Common myeloid progenitor, CD34-positive (primary cell): ENCODE measurements at regions not wholly inside any gene's neighbourhood (a gene's known extent, or its start where the extent isn't known, plus 50 kb on each side); places are given as distances from the start of the nearest gene placed in this dataset.

Experiments
- CTCF ChIA-PET: fragments of 350-600 bp; sonication (Branson Sonifier 250); formaldehyde crosslinking; loops from one replicate; lab custom pipeline; 2021; ENCODE audit warnings: antibody characterized with exemption; lab: Charles Lee
- POLR2A ChIA-PET: fragments of 350-600 bp; sonication (Branson Sonifier 250); formaldehyde crosslinking; loops from one replicate; lab custom pipeline; 2021; ENCODE audit warnings: antibody characterized with exemption; lab: Charles Lee
- DNase-seq, 3 donors: peaks; one replicate each; pipeline versions ENCODE4 v3.0.0 to v3.0.0-alpha.2; 2013
- H3K27ac ChIP-seq, 2 experiments: 1 replicate in 1 of 2; 2 replicates in 1 of 2; pipeline ENCODE4 v1.7.0; 2013; ENCODE audit warnings: inconsistent platforms in 2 of 2, low read length in 2 of 2, mild to moderate bottlenecking in 2 of 2, low read depth in 1 of 2, moderate library complexity in 1 of 2; ENCODE audit not compliant: severe bottlenecking in 2 of 2, insufficient read depth in 1 of 2, poor library complexity in 1 of 2
- H3K27me3 ChIP-seq, 5 experiments: replicated peaks in 2 of 5; 1 replicate in 3 of 5; 2 replicates in 2 of 5; pipeline versions ENCODE4 v1.6.1 to v1.7.0; 2013; ENCODE audit warnings: low read length in 4 of 5, mild to moderate bottlenecking in 2 of 5, moderate library complexity in 2 of 5, inconsistent platforms in 1 of 5; ENCODE audit not compliant: insufficient read depth in 5 of 5, control insufficient read depth in 4 of 5
- H3K36me3 ChIP-seq, 4 experiments: 1 replicate in 2 of 4; 2 replicates in 2 of 4; pipeline versions ENCODE4 v1.6.1 to v1.7.0; 2013; ENCODE audit warnings: low read length in 3 of 4, control low read depth in 1 of 4, mild to moderate bottlenecking in 1 of 4; ENCODE audit not compliant: control insufficient read depth in 4 of 4, insufficient read depth in 4 of 4
- H3K4me1 ChIP-seq, 4 experiments: 1 replicate in 3 of 4; 2 replicates in 1 of 4; pipeline versions ENCODE4 v1.6.1 to v1.7.1; 2013; ENCODE audit warnings: low read length in 3 of 4, mild to moderate bottlenecking in 3 of 4, control low read depth in 1 of 4, inconsistent platforms in 1 of 4, moderate library complexity in 1 of 4; ENCODE audit not compliant: control insufficient read depth in 4 of 4, insufficient read depth in 4 of 4; ENCODE audit errors: control extremely low read depth in 1 of 4
- H3K4me3 ChIP-seq, 7 experiments: 1 replicate in 4 of 7; 2 replicates in 3 of 7; pipeline versions ENCODE4 v1.5.1 to v1.7.0; 2013; ENCODE audit warnings: mild to moderate bottlenecking in 7 of 7, low read length in 6 of 7, moderate library complexity in 6 of 7, inconsistent platforms in 2 of 7, low read depth in 2 of 7, control low read depth in 1 of 7; ENCODE audit not compliant: insufficient read depth in 4 of 7, control insufficient read depth in 1 of 7; ENCODE audit errors: extremely low read depth in 1 of 7
- H3K9me3 ChIP-seq, 5 experiments: 1 replicate in 4 of 5; 2 replicates in 1 of 5; pipeline versions ENCODE4 v1.6.1 to v1.7.1; 2013; ENCODE audit warnings: low read length in 4 of 5, mild to moderate bottlenecking in 2 of 5, inconsistent platforms in 1 of 5, low read depth in 1 of 5, moderate library complexity in 1 of 5; ENCODE audit not compliant: control insufficient read depth in 4 of 5, insufficient read depth in 2 of 5; ENCODE audit errors: control extremely low read depth in 1 of 5
- WGBS: methylation state at CpG from one replicate; pipeline ENCODE4 v1.1.5; 2013; ENCODE audit not compliant: insufficient coverage; 5-methylcytosine and 5-hydroxymethylcytosine counted together

GRCh38 chr6:8657522-8657921 lies 222.2 kb upstream of the SLC35B3 start:
- Histone ChIP-seq H3K36me3 (no peaks in the 10 kb centered on the region), H3K4me3 (no peak overlapping the region), H3K27ac (no peak overlapping the region), H3K27me3 (no peaks in the 10 kb centered on the region), H3K4me1 (no peaks in the 10 kb centered on the region), H3K9me3 (no peaks in the 10 kb centered on the region)
- ChIA-PET CTCF (no interaction called here), POLR2A (no interaction called here)
- DNase-seq: no peak

DNA sequence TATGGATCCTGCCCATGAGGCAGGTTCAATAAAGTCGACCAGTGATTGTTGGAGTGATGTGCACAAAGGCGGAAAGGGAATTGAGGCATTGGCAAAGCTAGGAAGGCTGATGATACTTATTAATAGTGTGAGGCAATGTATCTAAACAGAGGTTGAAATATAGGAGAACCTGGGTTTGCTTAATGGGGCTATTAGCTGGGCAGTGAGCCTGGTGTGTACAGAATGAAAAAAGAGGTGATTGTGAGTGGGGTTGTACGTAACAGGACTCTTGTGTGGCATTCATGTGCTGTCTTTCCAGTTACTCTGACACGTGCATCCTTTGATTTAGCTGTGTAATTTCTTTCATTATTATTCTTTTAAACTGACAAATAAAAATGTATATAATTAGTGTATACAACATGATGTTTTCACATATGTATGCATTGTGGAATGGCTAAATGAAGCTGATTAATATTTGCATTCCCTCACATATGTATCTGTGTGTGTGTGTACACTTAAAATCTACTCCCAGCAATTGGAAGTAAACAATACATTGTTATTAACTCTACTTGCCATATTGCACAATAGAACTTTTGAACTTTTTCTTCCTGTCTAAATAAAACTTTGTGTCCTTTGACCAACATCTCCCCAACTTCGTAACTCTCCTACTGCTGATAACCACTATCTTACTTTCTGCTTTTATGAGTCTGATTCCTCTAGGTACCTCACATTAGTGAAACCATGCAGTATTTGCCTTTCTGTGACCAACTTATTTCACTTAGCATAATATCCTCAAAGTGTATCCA lies 220.5 kb upstream of the SLC35B3 start:
- Histone ChIP-seq H3K4me3 (no peak overlapping the region), H3K4me1 (no peaks in the 10 kb centered on the region), H3K9me3 (no peaks in the 10 kb centered on the region), H3K27ac (peak overlapping the region in 1 of 2 experiments; percentile 0), H3K27me3 (no peaks in the 10 kb centered on the region), H3K36me3 (no peaks in the 10 kb centered on the region)
- CTCF ChIA-PET: no interaction called here
- WGBS: 94% methylated on average over 4 of the region's 5 CpGs
- DNase-seq: no peak
- POLR2A ChIA-PET: no interaction called here

DNA sequence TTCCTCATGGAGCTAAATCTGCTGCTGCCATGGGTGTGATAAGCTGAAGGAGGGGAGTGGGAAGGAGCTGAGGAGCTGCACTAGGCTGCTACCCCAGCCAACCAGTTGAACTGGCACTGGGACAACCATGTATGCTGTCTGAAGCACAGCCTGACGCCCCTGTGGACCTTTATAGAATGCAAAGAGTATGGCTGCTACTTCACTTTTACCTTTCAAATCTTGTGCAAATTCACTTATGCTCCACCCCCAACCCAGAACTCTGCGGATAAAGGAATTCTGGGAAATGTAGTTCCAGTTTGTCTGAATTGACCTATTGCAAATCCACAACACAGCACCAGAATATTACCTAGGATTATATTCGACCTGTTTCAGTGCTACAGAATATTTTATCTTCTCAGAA lies 217.4 kb upstream of the SLC35B3 start:
- ChIA-PET CTCF (no interaction called here), POLR2A (no interaction called here)
- H3K27me3 ChIP-seq: no peaks in the 10 kb centered on the region
- WGBS: 100% methylated on average over 2 of the region's 3 CpGs
- no peak overlapping the region for H3K27ac ChIP-seq
- no peak overlapping the region for H3K4me3 ChIP-seq
- H3K9me3 ChIP-seq: peaks cover 0 to 3% (median 0%) of the 10 kb centered on the region in 5 experiments
- H3K36me3 ChIP-seq: no peaks in the 10 kb centered on the region
- no peak for DNase-seq
- H3K4me1 ChIP-seq: no peaks in the 10 kb centered on the region

- CTCF ChIA-PET: no interaction called here
- Histone ChIP-seq H3K9me3 (peaks cover 0 to 3% (median 0%) of the 10 kb centered on the region in 5 experiments), H3K27ac (no peak overlapping the region), H3K36me3 (no peaks in the 10 kb centered on the region), H3K4me1 (no peaks in the 10 kb centered on the region), H3K27me3 (no peaks in the 10 kb centered on the region), H3K4me3 (no peak overlapping the region)
- WGBS: 100% methylated on average over 4 of the region's 4 CpGs
- no peak for DNase-seq
- POLR2A ChIA-PET: no interaction called here
Measured at GRCh38 chr6:8651998-8652397, 216.7 kb upstream of the SLC35B3 start.

GRCh38 chr6:8645212-8645611 lies 209.9 kb upstream of the SLC35B3 start:
- Histone ChIP-seq H3K9me3 (peaks cover 0 to 4% (median 3%) of the 10 kb centered on the region in 5 experiments), H3K36me3 (no peaks in the 10 kb centered on the region), H3K4me1 (no peaks in the 10 kb centered on the region), H3K27ac (no peak overlapping the region), H3K27me3 (peaks cover 0 to 2% (median 0%) of the 10 kb centered on the region in 5 experiments), H3K4me3 (no peak overlapping the region)
- CTCF ChIA-PET: no interaction called here
- DNase-seq: no peak
- POLR2A ChIA-PET: no interaction called here
- 97% methylated on average over 3 of the region's 3 CpGs for WGBS

DNA sequence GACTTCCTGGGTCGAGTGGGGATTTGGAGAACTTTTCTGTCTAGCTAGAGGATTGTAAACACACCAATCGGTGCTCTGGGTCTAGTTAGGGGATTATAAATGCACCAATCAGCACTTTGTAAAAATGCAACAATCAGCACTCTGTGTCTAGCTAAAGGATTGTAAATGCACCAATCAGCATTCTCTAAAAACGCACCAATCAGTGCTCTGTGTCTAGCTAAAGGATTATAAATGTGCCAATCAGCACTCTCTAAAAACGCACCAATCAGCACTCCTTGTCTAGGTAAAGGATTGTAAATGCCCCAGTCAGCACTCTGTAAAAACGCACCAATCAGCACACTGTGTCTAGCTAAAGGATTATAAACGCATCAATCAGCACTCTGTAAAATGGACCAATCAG lies 209.0 kb upstream of the SLC35B3 start:
- H3K36me3 ChIP-seq: no peaks in the 10 kb centered on the region
- H3K4me3 ChIP-seq: no peak overlapping the region
- CTCF ChIA-PET: no interaction called here
- H3K4me1 ChIP-seq: no peaks in the 10 kb centered on the region
- WGBS: 93% methylated on average over 6 of the region's 6 CpGs
- POLR2A ChIA-PET: no interaction called here
- H3K27me3 ChIP-seq: peaks cover 0 to 2% (median 0%) of the 10 kb centered on the region in 5 experiments
- DNase-seq: no peak
- H3K9me3 ChIP-seq: peaks cover 0 to 4% (median 3%) of the 10 kb centered on the region in 5 experiments
- no peak overlapping the region for H3K27ac ChIP-seq

- ChIA-PET POLR2A (no interaction called here), CTCF (no interaction called here)
- no peaks in the 10 kb centered on the region for H3K36me3 ChIP-seq
- no peaks in the 10 kb centered on the region for H3K4me1 ChIP-seq
- peaks cover 0 to 2% (median 0%) of the 10 kb centered on the region in 5 experiments for H3K27me3 ChIP-seq
- peaks cover 0 to 4% (median 2%) of the 10 kb centered on the region in 5 experiments for H3K9me3 ChIP-seq
- WGBS: 91% methylated on average over 5 of the region's 5 CpGs
- DNase-seq: no peak
- no peak overlapping the region for H3K27ac ChIP-seq
- H3K4me3 ChIP-seq: no peak overlapping the region
Measured at GRCh38 chr6:8642854-8643253, 207.5 kb upstream of the SLC35B3 start.
